GM18511 (cell line): ENCODE measurements at regions not wholly inside any gene's neighbourhood (a gene's known extent, or its start where the extent isn't known, plus 50 kb on each side); places are given as distances from the start of the nearest gene placed in this dataset.
"Not testable (repeated sequence)": the region's sequence is repeated elsewhere in the genome, so short reads cannot be mapped to it uniquely, and the experiment has no call there.

ENCODE experiments used
- ATAC-seq: cut with Tn5 transposase; IDR thresholded peaks from one replicate; pipeline ENCODE4 v1.9.1; 2021; ENCODE audit warnings: mild to moderate bottlenecking, moderate library complexity; ENCODE audit not compliant: unreplicated experiment

- ATAC-seq: no peak
These were observed 321.3 kb upstream of the USP24 start for GRCh38 chr1:55536545-55536865.

GRCh38 chr1:55535724-55536544 is 320.8 kb upstream of the USP24 start:
- no peak for ATAC-seq

- no peak for ATAC-seq
These were observed 319.5 kb upstream of the USP24 start for GRCh38 chr1:55534565-55535121.

- ATAC-seq: no peak
These were observed 316.5 kb upstream of the USP24 start for GRCh38 chr1:55531644-55532043.

GRCh38 chr1:55530749-55531478 is 315.8 kb upstream of the USP24 start:
- no peak for ATAC-seq

- no peak for ATAC-seq
These were observed 313.9 kb upstream of the USP24 start for GRCh38 chr1:55529017-55529416.

GRCh38 chr1:55527831-55528230 is 312.7 kb upstream of the USP24 start:
- no peak for ATAC-seq

- no peak for ATAC-seq
These were observed 311.6 kb upstream of the USP24 start for GRCh38 chr1:55526716-55527115.

GRCh38 chr1:55524006-55524405 is 308.8 kb upstream of the USP24 start:
- ATAC-seq: no peak

GRCh38 chr1:55522982-55523381 is 307.8 kb upstream of the USP24 start:
- ATAC-seq: no peak

- ATAC-seq: no peak
These were observed 307.3 kb upstream of the USP24 start for GRCh38 chr1:55522353-55522903.

GRCh38 chr1:55520861-55521260 is 305.7 kb upstream of the USP24 start:
- ATAC-seq: no peak

GRCh38 chr1:55519937-55520683 is 304.9 kb upstream of the USP24 start:
- no peak for ATAC-seq

GRCh38 chr1:55519276-55519675 is 304.1 kb upstream of the USP24 start:
- no peak for ATAC-seq

- no peak for ATAC-seq
These were observed 301.9 kb upstream of the USP24 start for GRCh38 chr1:55517036-55517435.

- not testable (repeated sequence) for ATAC-seq
These were observed 299.4 kb upstream of the USP24 start for GRCh38 chr1:55514571-55514970.

GRCh38 chr1:55512466-55512865 is 297.3 kb upstream of the USP24 start:
- no peak for ATAC-seq

GRCh38 chr1:55507578-55507931 is 292.4 kb upstream of the USP24 start:
- no peak for ATAC-seq

GRCh38 chr1:55506740-55507577 is 291.8 kb upstream of the USP24 start:
- ATAC-seq: no peak

- no peak for ATAC-seq
These were observed 290.2 kb upstream of the USP24 start for GRCh38 chr1:55505326-55505725.
